H1 (cell line): ENCODE measurements at regions not wholly inside any gene's neighbourhood (a gene's known extent, or its start where the extent isn't known, plus 50 kb on each side); places are given as distances from the start of the nearest gene placed in this dataset.

ENCODE experiments used
- CTCF ChIA-PET: fragments of 300-600 bp; sonication (Branson Sonifier 250); formaldehyde crosslinking; loops from one replicate; lab custom pipeline; 2021; ENCODE audit not compliant: partially characterized antibody; lab: Charles Lee
- POLR2A ChIA-PET: fragments of 300-600 bp; sonication (Branson Sonifier 250); formaldehyde crosslinking; loops from one replicate; lab custom pipeline; 2021; ENCODE audit warnings: inconsistent platforms; ENCODE audit not compliant: partially characterized antibody; lab: Charles Lee
- DNase-seq, 2 experiments: peaks; one replicate each; pipeline versions ENCODE4 v3.0.0 to v3.0.0-alpha.2; 2010 to 2022; ENCODE audit warnings: low spot score in 2 of 2, low read depth in 1 of 2, mixed read lengths in 1 of 2
- FAIRE-seq: peaks from 2 replicates; lab custom pipeline; 2011; peaks lifted over from hg19 to GRCh38; lab: Jason Lieb, UNC
- H2AFZ ChIP-seq: 2 replicates; pipeline ENCODE4 v1.8.1; 2012; ENCODE audit warnings: low read length, inconsistent platforms
- H2AK5ac ChIP-seq: 2 replicates; pipeline ENCODE4 v1.6.1; 2013; ENCODE audit warnings: low read depth, low read length
- H2BK120ac ChIP-seq: replicated peaks from 2 replicates; pipeline ENCODE3; 2013; ENCODE audit warnings: low read depth, low read length, inconsistent platforms
- H2BK12ac ChIP-seq: 2 replicates; pipeline ENCODE4 v1.6.1; 2013; ENCODE audit warnings: low read depth, low read length
- H2BK15ac ChIP-seq: 2 replicates; pipeline ENCODE4 v1.6.1; 2013; ENCODE audit warnings: low read length
- H2BK20ac ChIP-seq: 2 replicates; pipeline ENCODE4 v1.6.1; 2013; ENCODE audit warnings: low read length
- H2BK5ac ChIP-seq: 2 replicates; pipeline ENCODE4 v1.6.1; 2013; ENCODE audit warnings: low read depth, low read length
- H3K14ac ChIP-seq: 2 replicates; pipeline ENCODE4 v1.6.1; 2013; ENCODE audit warnings: inconsistent platforms; ENCODE audit not compliant: insufficient read length
- H3K18ac ChIP-seq: 2 replicates; pipeline ENCODE4 v1.6.1; 2013; ENCODE audit warnings: low read length; ENCODE audit errors: extremely low read depth
- H3K23ac ChIP-seq: 2 replicates; pipeline ENCODE4 v1.6.1; 2013; ENCODE audit warnings: inconsistent platforms; ENCODE audit not compliant: insufficient read length
- H3K23me2 ChIP-seq: 2 replicates; pipeline ENCODE4 v1.6.1; 2013; ENCODE audit warnings: low read depth, low read length
- H3K27ac ChIP-seq: 2 replicates; pipeline ENCODE4 v1.6.1; 2011; ENCODE audit warnings: low read depth, low read length, inconsistent platforms
- H3K27me3 ChIP-seq, 4 experiments: replicated peaks in 1 of 4; 1 replicate in 1 of 4; 2 replicates in 3 of 4; pipeline versions ENCODE4 v1.6.1 to v1.8.1; 2011 to 2013; ENCODE audit warnings: low read length in 3 of 4, mild to moderate bottlenecking in 3 of 4, inconsistent platforms in 2 of 4, mixed read lengths in 2 of 4, moderate library complexity in 1 of 4; ENCODE audit not compliant: control insufficient read depth in 3 of 4, insufficient read depth in 3 of 4; ENCODE audit errors: extremely low read depth in 1 of 4
- H3K36me3 ChIP-seq, 4 experiments: 2 replicates each; pipeline versions ENCODE4 v1.6.1 to v1.8.1; 2011 to 2013; ENCODE audit warnings: mild to moderate bottlenecking in 4 of 4, low read length in 3 of 4, moderate library complexity in 2 of 4, control low read depth in 1 of 4, inconsistent platforms in 1 of 4; ENCODE audit not compliant: insufficient read depth in 4 of 4, control insufficient read depth in 2 of 4
- H3K4ac ChIP-seq: replicated peaks from 2 replicates; pipeline ENCODE3; 2013; ENCODE audit warnings: low read length, low read depth, mixed read lengths, inconsistent platforms; ENCODE audit not compliant: insufficient read length
- H3K4me1 ChIP-seq, 4 experiments: replicated peaks in 1 of 4; 1 replicate in 1 of 4; 2 replicates in 3 of 4; pipeline versions ENCODE4 v1.6.1 to v1.8.1; 2011 to 2013; ENCODE audit warnings: low read length in 3 of 4, inconsistent platforms in 2 of 4, mixed read lengths in 1 of 4; ENCODE audit not compliant: insufficient read depth in 4 of 4, control insufficient read depth in 3 of 4
- H3K4me2 ChIP-seq, 2 experiments: 2 replicates each; pipeline versions ENCODE4 v1.6.1 to v1.8.1; 2011 to 2013; ENCODE audit warnings: low read depth in 2 of 2, low read length in 2 of 2, control low read depth in 1 of 2, inconsistent platforms in 1 of 2, mild to moderate bottlenecking in 1 of 2; ENCODE audit not compliant: insufficient read depth in 1 of 2
- H3K4me3 ChIP-seq, 4 experiments: fragments of 200-600, 300-600 bp in 1 of 4; sonication (generic), shearing (Covaris generic), sonication (Bioruptor Twin) in 1 of 4; 2 replicates each; pipeline versions ENCODE4 v1.5.1 to v1.8.1; 2011 to 2016; ENCODE audit warnings: low read length in 4 of 4, low read depth in 3 of 4, control low read depth in 2 of 4, inconsistent platforms in 2 of 4, mild to moderate bottlenecking in 2 of 4, mixed read lengths in 1 of 4, moderate library complexity in 1 of 4; ENCODE audit not compliant: insufficient read depth in 2 of 4; ENCODE audit errors: extremely low read depth in 1 of 4
- H3K56ac ChIP-seq: replicated peaks from 2 replicates; pipeline ENCODE3; 2013; ENCODE audit warnings: low read depth, mild to moderate bottlenecking, mixed read lengths, low read length, inconsistent platforms; ENCODE audit not compliant: insufficient read length
- H3K79me1 ChIP-seq: 2 replicates; pipeline ENCODE4 v1.6.1; 2013; ENCODE audit warnings: low read depth, low read length, control low read depth
- H3K79me2 ChIP-seq, 2 experiments: 2 replicates each; pipeline versions ENCODE4 v1.6.1 to v1.8.1; 2012 to 2013; ENCODE audit warnings: low read length in 2 of 2, mild to moderate bottlenecking in 2 of 2, inconsistent platforms in 1 of 2; ENCODE audit not compliant: insufficient read depth in 2 of 2, control insufficient read depth in 1 of 2
- H3K9ac ChIP-seq, 4 experiments: replicated peaks in 1 of 4; 1 replicate in 1 of 4; 2 replicates in 3 of 4; pipeline versions ENCODE4 v1.6.1 to v1.8.1; 2011 to 2013; ENCODE audit warnings: low read depth in 3 of 4, low read length in 3 of 4, control low read depth in 2 of 4, mild to moderate bottlenecking in 2 of 4, moderate library complexity in 2 of 4, inconsistent platforms in 1 of 4; ENCODE audit errors: extremely low read depth in 1 of 4
- H3K9me3 ChIP-seq, 2 experiments: 2 replicates each; pipeline versions ENCODE4 v1.6.1 to v1.8.1; 2012 to 2013; ENCODE audit warnings: mild to moderate bottlenecking in 2 of 2, moderate library complexity in 2 of 2, control low read depth in 1 of 2, inconsistent platforms in 1 of 2, low read depth in 1 of 2, low read length in 1 of 2, mixed read lengths in 1 of 2; ENCODE audit not compliant: insufficient read depth in 2 of 2
- H4K20me1 ChIP-seq, 2 experiments: replicated peaks in 1 of 2; 2 replicates each; pipeline versions ENCODE3 to v1.8.1; 2011 to 2013; ENCODE audit warnings: inconsistent platforms in 2 of 2, low read length in 2 of 2, mild to moderate bottlenecking in 1 of 2; ENCODE audit not compliant: insufficient read depth in 2 of 2, control insufficient read depth in 1 of 2
- H4K5ac ChIP-seq: 2 replicates; pipeline ENCODE4 v1.6.1; 2013; ENCODE audit warnings: low read length, low read depth, mixed read lengths, inconsistent platforms; ENCODE audit not compliant: insufficient read length
- H4K8ac ChIP-seq: 2 replicates; pipeline ENCODE4 v1.8.0; 2013; ENCODE audit warnings: mild to moderate bottlenecking, moderate library complexity, low read length, inconsistent platforms; ENCODE audit not compliant: insufficient read depth; ENCODE audit errors: extremely low read depth
- H4K91ac ChIP-seq: replicated peaks from 2 replicates; pipeline ENCODE3; 2013; ENCODE audit warnings: low read length, mixed read lengths, inconsistent platforms; ENCODE audit not compliant: insufficient read length
- BACH1 ChIP-seq: IDR thresholded peaks from 2 replicates; pipeline ENCODE4 v1.6.1; 2012; ENCODE audit warnings: low read length, improper control_type of control experiment
- EZH2 ChIP-seq: fragments of 200-600 bp; sonication (generic); IDR thresholded peaks from 2 replicates; pipeline ENCODE4 v1.7.1; 2012; ENCODE audit warnings: low read depth, mild to moderate bottlenecking, moderate library complexity, low read length, inconsistent platforms; ENCODE audit not compliant: severe bottlenecking
- HDAC2 ChIP-seq, 2 experiments: fragments of 300-600 bp in 1 of 2; sonication (generic) in 1 of 2; IDR thresholded peaks; 2 replicates each; pipeline ENCODE4 v1.6.1; 2011 to 2012; ENCODE audit warnings: low read depth in 2 of 2, low read length in 2 of 2, mild to moderate bottlenecking in 2 of 2, moderate library complexity in 2 of 2, borderline replicate concordance in 1 of 2, inconsistent platforms in 1 of 2
- PHF8 ChIP-seq: fragments of 200-600 bp; sonication (generic); conservative IDR thresholded peaks from 2 replicates; pipeline ENCODE4 v1.7.1; 2012; ENCODE audit warnings: low read depth, mild to moderate bottlenecking, inconsistent platforms, low read length, moderate library complexity
- SAP30 ChIP-seq: fragments of 300-600 bp; sonication (generic); IDR thresholded peaks from 2 replicates; pipeline ENCODE4 v1.7.1; 2012; ENCODE audit warnings: low read length, moderate library complexity, mild to moderate bottlenecking, inconsistent platforms; ENCODE audit not compliant: insufficient read depth, insufficient replicate concordance
- SUZ12 ChIP-seq: fragments of 200-600 bp; sonication (generic); IDR thresholded peaks from 2 replicates; pipeline ENCODE4 v1.6.1; 2012; ENCODE audit warnings: mild to moderate bottlenecking, inconsistent platforms, low read length, moderate library complexity, mixed read lengths
- WGBS, 2 experiments: shearing (Covaris generic) in 1 of 2; methylation state at CpG; one replicate each; pipeline versions ENCODE4 v1.1.6 to v1.1.7; 2013 to 2015; ENCODE audit warnings: low lambda C conversion rate in 2 of 2, mixed read lengths in 2 of 2, inconsistent platforms in 1 of 2, low coverage in 1 of 2, missing lambda C conversion rate in 1 of 2; ENCODE audit not compliant: insufficient replicate concordance in 2 of 2, insufficient coverage in 1 of 2, insufficient read length in 1 of 2; ENCODE audit errors: extremely low coverage in 1 of 2, missing lambda C conversion rate in 1 of 2; 5-methylcytosine and 5-hydroxymethylcytosine counted together

- Histone ChIP-seq H2BK20ac (no peak overlapping the region), H2BK5ac (no peak overlapping the region), H3K79me2 (no peaks in the 10 kb centered on the region), H4K8ac (no peak overlapping the region), H2BK15ac (no peak overlapping the region), H3K4me2 (no peak overlapping the region), H3K79me1 (no peaks in the 10 kb centered on the region), H3K23me2 (no peaks in the 10 kb centered on the region), H3K18ac (no peak overlapping the region), H3K4ac (no peak overlapping the region), H3K56ac (no peak overlapping the region), H3K14ac (no peak overlapping the region), H3K36me3 (no peaks in the 10 kb centered on the region), H4K5ac (no peak overlapping the region), H2BK120ac (no peak overlapping the region), H3K4me3 (no peak overlapping the region), H4K20me1 (no peaks in the 10 kb centered on the region), H3K27me3 (no peaks in the 10 kb centered on the region), H2AFZ (0 out of 2 replicates have a peak overlapping the region, but pooled peaks have one; percentile 2), H3K23ac (no peak overlapping the region), H2AK5ac (no peak overlapping the region), H3K27ac (no peak overlapping the region), H3K4me1 (no peaks in the 10 kb centered on the region), H3K9me3 (no peaks in the 10 kb centered on the region), H2BK12ac (no peak overlapping the region), H3K9ac (no peak overlapping the region), H4K91ac (no peak overlapping the region)
- WGBS, 2 experiments: 97% methylated on average over 2 of the region's 2 CpGs; no CpG with 5 or more reads in 1 of the 2 experiments
- CTCF ChIA-PET: no interaction called here
- POLR2A ChIA-PET: no interaction called here
- FAIRE-seq: no peak
- no peak for DNase-seq
- TF ChIP-seq HDAC2 (IDR thresholded peaks at IDR 0.05; ENCODE audit: borderline replicate concordance in 1 of 2, low read depth in 2 of 2, low read length in 2 of 2) (no peak), SUZ12 (no peak), PHF8 (no peak), EZH2 (no peak), BACH1 (no peak), SAP30 (no peak)
Observed at GRCh38 chr2:83002706-83003105, 1456.4 kb downstream of the SUCLG1 start.
